Fibroblast of skin of right quadriceps (primary cell): ENCODE measurements at regions not wholly inside any gene's neighbourhood (a gene's known extent, or its start where the extent isn't known, plus 50 kb on each side); places are given as distances from the start of the nearest gene placed in this dataset.

Experiments used
- DNase-seq: peaks from one replicate; pipeline ENCODE4 v3.0.0-alpha.2; 2013

GRCh38 chr5:165504674-165505073 lies 1999.3 kb downstream of the MAT2B start:
- DNase-seq: no peak

GRCh38 chr5:165508286-165508685 lies 2002.9 kb downstream of the MAT2B start:
- DNase-seq: no peak

- DNase-seq: no peak
Measured at GRCh38 chr5:165508861-165509260, 2003.4 kb downstream of the MAT2B start.

GRCh38 chr5:165521816-165522610 lies 2016.6 kb downstream of the MAT2B start:
- DNase-seq: no peak

- peak; percentile 67 for DNase-seq
Measured at GRCh38 chr5:165525271-165525670, 2019.9 kb downstream of the MAT2B start.

GRCh38 chr5:165526357-165526756 lies 2020.9 kb downstream of the MAT2B start:
- DNase-seq: no peak

- DNase-seq: no peak
Measured at GRCh38 chr5:165527577-165527976, 2022.2 kb downstream of the MAT2B start.

GRCh38 chr5:165538065-165538464 lies 2032.6 kb downstream of the MAT2B start:
- no peak for DNase-seq

- no peak for DNase-seq
Measured at GRCh38 chr5:165559645-165560044, 2054.2 kb downstream of the MAT2B start.

GRCh38 chr5:165560648-165561047 lies 2055.2 kb downstream of the MAT2B start:
- no peak for DNase-seq

- no peak for DNase-seq
Measured at GRCh38 chr5:165565911-165566310, 2060.5 kb downstream of the MAT2B start.

- DNase-seq: no peak
Measured at GRCh38 chr5:165569551-165569950, 2064.1 kb downstream of the MAT2B start.

- no peak for DNase-seq
Measured at GRCh38 chr5:165573445-165573844, 2068.0 kb downstream of the MAT2B start.

- DNase-seq: no peak
Measured at GRCh38 chr5:165574100-165574499, 2068.7 kb downstream of the MAT2B start.

GRCh38 chr5:165576678-165577275 lies 2071.4 kb downstream of the MAT2B start:
- no peak for DNase-seq

GRCh38 chr5:165579911-165580310 lies 2074.5 kb downstream of the MAT2B start:
- DNase-seq: peak; percentile 10

GRCh38 chr5:165594693-165595092 lies 2089.3 kb downstream of the MAT2B start:
- DNase-seq: no peak

- DNase-seq: no peak
Measured at GRCh38 chr5:165602529-165602928, 2097.1 kb downstream of the MAT2B start.

- no peak for DNase-seq
Measured at GRCh38 chr5:165607026-165607425, 2101.6 kb downstream of the MAT2B start.

- DNase-seq: no peak
Measured at GRCh38 chr5:165609871-165610270, 2104.5 kb downstream of the MAT2B start.

- DNase-seq: no peak
Measured at GRCh38 chr5:165616490-165617405, 2111.3 kb downstream of the MAT2B start.

GRCh38 chr5:165617491-165617890 lies 2112.1 kb downstream of the MAT2B start:
- DNase-seq: no peak

GRCh38 chr5:165620394-165620793 lies 2115.0 kb downstream of the MAT2B start:
- no peak for DNase-seq
